ENCODE measurements at regions not wholly inside any gene's neighbourhood (a gene's known extent, or its start where the extent isn't known, plus 50 kb on each side); places are given as distances from the start of the nearest gene placed in this dataset.

DNA sequence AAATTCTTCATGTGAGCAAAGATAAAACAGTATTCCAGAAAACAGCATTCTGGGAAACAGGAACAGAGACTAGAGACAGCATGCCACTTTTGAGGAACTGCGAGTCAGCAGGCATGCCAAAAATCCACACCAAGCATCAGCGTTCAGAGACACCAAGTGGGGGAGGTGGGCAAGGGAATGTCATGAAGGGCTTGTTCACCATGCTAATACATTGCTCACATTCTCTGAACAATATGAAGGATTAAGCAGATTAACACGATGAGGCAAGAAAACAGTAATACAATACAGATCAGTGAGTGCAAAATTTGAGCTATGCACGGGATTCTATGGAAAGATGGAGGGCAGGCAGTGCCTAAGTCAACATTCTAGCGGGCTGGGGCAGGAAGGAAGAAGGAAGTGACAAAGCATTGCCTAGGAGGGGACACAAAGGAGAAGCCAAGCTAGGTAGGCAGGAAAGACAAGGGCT, 278.3 kb downstream of the FBXW7 start:
- Mint-ChIP-seq H3K9me3 (ENCODE audit: unreplicated experiment) (no peaks in the 10 kb centered on the region), H3K27ac (ENCODE audit: low read depth, unreplicated experiment) (no peak overlapping the region), H3K36me3 (ENCODE audit: insufficient read depth, unreplicated experiment) (no peaks in the 10 kb centered on the region), H3K27me3 (ENCODE audit: insufficient read depth, unreplicated experiment) (no peaks in the 10 kb centered on the region), H3K4me3 (ENCODE audit: unreplicated experiment) (no peak overlapping the region), H3K4me1 (ENCODE audit: insufficient read depth, unreplicated experiment) (peaks cover 19% of the 10 kb centered on the region)
- no peak for DNase-seq (ENCODE audit: unreplicated experiment)
- ChIA-PET POLR2A (interaction anchor here (0.7 to 2.5 kb wide), 10 partner anchors 32 to 496 kb away, joined by 3 to 20 read pairs (median 4); no protein-coding TSS in a partner anchor), CTCF (interaction anchor here (0.6 kb wide), 1 partner anchor 149 kb away, joined by 3 read pairs; no protein-coding TSS in a partner anchor)
- BruUV-seq (replicated peaks): no TSS peak
- TF ChIP-seq, protein P1, sequence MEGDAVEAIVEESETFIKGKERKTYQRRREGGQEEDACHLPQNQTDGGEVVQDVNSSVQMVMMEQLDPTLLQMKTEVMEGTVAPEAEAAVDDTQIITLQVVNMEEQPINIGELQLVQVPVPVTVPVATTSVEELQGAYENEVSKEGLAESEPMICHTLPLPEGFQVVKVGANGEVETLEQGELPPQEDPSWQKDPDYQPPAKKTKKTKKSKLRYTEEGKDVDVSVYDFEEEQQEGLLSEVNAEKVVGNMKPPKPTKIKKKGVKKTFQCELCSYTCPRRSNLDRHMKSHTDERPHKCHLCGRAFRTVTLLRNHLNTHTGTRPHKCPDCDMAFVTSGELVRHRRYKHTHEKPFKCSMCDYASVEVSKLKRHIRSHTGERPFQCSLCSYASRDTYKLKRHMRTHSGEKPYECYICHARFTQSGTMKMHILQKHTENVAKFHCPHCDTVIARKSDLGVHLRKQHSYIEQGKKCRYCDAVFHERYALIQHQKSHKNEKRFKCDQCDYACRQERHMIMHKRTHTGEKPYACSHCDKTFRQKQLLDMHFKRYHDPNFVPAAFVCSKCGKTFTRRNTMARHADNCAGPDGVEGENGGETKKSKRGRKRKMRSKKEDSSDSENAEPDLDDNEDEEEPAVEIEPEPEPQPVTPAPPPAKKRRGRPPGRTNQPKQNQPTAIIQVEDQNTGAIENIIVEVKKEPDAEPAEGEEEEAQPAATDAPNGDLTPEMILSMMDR (IDR thresholded peaks at IDR 0.05; ENCODE audit: unreplicated experiment): no peak
- intact Hi-C loops (cut with micrococcal nuclease): loop anchor here (5.0 kb wide), 1 partner anchor 95 kb away; no protein-coding TSS in a partner anchor

DNA sequence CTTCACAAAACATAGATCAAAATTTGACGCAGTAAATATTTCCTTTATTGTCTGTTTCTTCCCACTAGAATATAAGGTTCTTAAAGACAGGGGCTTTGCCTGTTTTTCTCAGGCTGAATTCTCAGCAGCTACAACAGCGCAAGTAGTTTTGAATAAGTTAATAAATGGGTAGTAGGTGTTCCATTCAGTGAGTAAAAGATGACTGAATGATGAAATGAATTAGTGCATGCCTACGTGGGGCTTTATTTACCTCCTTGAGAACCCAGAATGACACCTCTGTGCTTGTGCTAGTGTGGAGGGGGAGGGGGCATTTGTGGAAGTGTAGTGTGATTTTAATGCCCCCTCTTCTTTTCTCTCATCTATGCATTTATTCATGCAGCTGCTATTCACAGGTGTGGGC, 278.9 kb downstream of the FBXW7 start:
- POLR2A ChIA-PET: interaction anchor here (0.8 to 1.3 kb wide), 2 partner anchors 59 to 92 kb away, joined by 3 read pairs; no protein-coding TSS in a partner anchor
- no TSS peak for BruUV-seq (replicated peaks)
- peaks cover 19% of the 10 kb centered on the region for H3K4me1 Mint-ChIP-seq (ENCODE audit: insufficient read depth, unreplicated experiment)
- TF ChIP-seq, protein P1 (IDR thresholded peaks at IDR 0.05; ENCODE audit: unreplicated experiment): no peak
- CTCF ChIA-PET: no interaction called here
- H3K36me3 Mint-ChIP-seq (ENCODE audit: insufficient read depth, unreplicated experiment): no peaks in the 10 kb centered on the region
- no peak overlapping the region for H3K27ac Mint-ChIP-seq (ENCODE audit: low read depth, unreplicated experiment)
- no peak for DNase-seq (ENCODE audit: unreplicated experiment)
- intact Hi-C loops (cut with micrococcal nuclease): loop anchor here (5.0 kb wide), 1 partner anchor 95 kb away; no protein-coding TSS in a partner anchor
- no peaks in the 10 kb centered on the region for H3K9me3 Mint-ChIP-seq (ENCODE audit: unreplicated experiment)
- H3K27me3 Mint-ChIP-seq (ENCODE audit: insufficient read depth, unreplicated experiment): no peaks in the 10 kb centered on the region
- H3K4me3 Mint-ChIP-seq (ENCODE audit: unreplicated experiment): no peak overlapping the region

DNA sequence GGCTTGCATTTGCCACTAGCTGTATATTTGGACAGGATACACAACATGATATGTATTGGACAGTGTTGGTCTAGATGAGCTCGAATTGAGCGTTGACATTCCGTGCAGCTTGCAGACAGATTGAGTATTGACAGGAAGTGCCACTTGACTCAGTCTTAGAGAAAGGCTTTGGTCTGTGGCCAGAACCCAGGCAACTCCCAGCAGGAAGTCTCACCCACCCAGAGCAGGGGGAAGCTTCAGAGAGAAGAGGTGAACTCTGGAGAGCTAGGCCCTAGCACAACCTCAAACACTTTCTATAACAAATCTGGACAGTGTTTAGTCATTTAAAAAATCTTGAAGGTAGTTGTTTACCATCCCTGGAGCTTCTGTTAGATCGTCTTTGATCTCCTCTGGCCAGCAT, 280.5 kb downstream of the FBXW7 start:
- H3K4me1 Mint-ChIP-seq (ENCODE audit: insufficient read depth, unreplicated experiment): peaks cover 19% of the 10 kb centered on the region
- no TSS peak for BruUV-seq (replicated peaks)
- H3K27me3 Mint-ChIP-seq (ENCODE audit: insufficient read depth, unreplicated experiment): no peaks in the 10 kb centered on the region
- intact Hi-C loops (cut with micrococcal nuclease): loop anchor here (5.0 kb wide), 1 partner anchor 97 kb away; no protein-coding TSS in a partner anchor
- ChIA-PET POLR2A (interaction anchor here (0.9 to 1.0 kb wide), 2 partner anchors 19 to 97 kb away, joined by 3 to 4 read pairs; no protein-coding TSS in a partner anchor), CTCF (interaction anchor here (0.7 kb wide), 1 partner anchor 15 kb away, joined by 4 read pairs; no protein-coding TSS in a partner anchor)
- peak; percentile 57 for DNase-seq (ENCODE audit: unreplicated experiment)
- H3K9me3 Mint-ChIP-seq (ENCODE audit: unreplicated experiment): no peaks in the 10 kb centered on the region
- H3K36me3 Mint-ChIP-seq (ENCODE audit: insufficient read depth, unreplicated experiment): no peaks in the 10 kb centered on the region
- H3K4me3 Mint-ChIP-seq (ENCODE audit: unreplicated experiment): no peak overlapping the region
- no peak overlapping the region for H3K27ac Mint-ChIP-seq (ENCODE audit: low read depth, unreplicated experiment)
- TF ChIP-seq, protein P1 (IDR thresholded peaks at IDR 0.05; ENCODE audit: unreplicated experiment): no peak

DNA sequence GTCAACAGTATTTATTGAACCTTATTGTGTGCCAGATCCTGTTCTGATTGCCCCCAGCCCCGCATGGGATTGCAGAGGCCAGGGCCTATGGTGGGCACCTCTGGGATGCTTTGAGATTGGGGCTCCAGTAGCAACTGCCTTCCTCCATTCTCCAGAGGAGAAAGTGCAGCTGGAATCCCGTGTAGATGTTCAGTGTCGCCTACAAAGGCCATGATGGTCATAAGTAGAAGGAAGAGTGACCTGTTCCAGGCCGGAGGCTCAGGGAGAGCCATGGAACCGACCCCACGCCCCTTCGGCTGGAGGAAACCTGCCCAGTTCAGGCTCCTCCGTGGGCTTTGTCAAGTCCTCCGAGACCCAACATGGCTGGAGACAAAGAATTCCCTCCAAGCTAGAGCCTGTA, 287.5 kb downstream of the FBXW7 start:
- Mint-ChIP-seq H3K4me3 (ENCODE audit: unreplicated experiment) (no peak overlapping the region), H3K9me3 (ENCODE audit: unreplicated experiment) (no peaks in the 10 kb centered on the region), H3K4me1 (ENCODE audit: insufficient read depth, unreplicated experiment) (peaks cover 9% of the 10 kb centered on the region), H3K27me3 (ENCODE audit: insufficient read depth, unreplicated experiment) (no peaks in the 10 kb centered on the region), H3K27ac (ENCODE audit: low read depth, unreplicated experiment) (no peak overlapping the region), H3K36me3 (ENCODE audit: insufficient read depth, unreplicated experiment) (no peaks in the 10 kb centered on the region)
- ChIA-PET POLR2A (interaction anchor here (0.5 kb wide), 1 partner anchor 14 kb away, joined by 3 read pairs; no protein-coding TSS in a partner anchor), CTCF (no interaction called here)
- no TSS peak for BruUV-seq (replicated peaks)
- intact Hi-C loops (cut with micrococcal nuclease): no loop called here
- TF ChIP-seq, protein P1 (IDR thresholded peaks at IDR 0.05; ENCODE audit: unreplicated experiment): no peak
- no peak for DNase-seq (ENCODE audit: unreplicated experiment)

Measured in MCF 10A (cell line).